WTC11 (cell line): ENCODE measurements at regions not wholly inside any gene's neighbourhood (a gene's known extent, or its start where the extent isn't known, plus 50 kb on each side); places are given as distances from the start of the nearest gene placed in this dataset.

Experiments used
- ATAC-seq: fragments of 200-7000 bp; cut with Tn5 transposase; 2 replicates; pipeline ENCODE4 v1.10.0; 2021; ENCODE audit warnings: mild to moderate bottlenecking, moderate library complexity
- CTCF ChIA-PET: fragments of 300-600 bp; sonication (Branson Sonifier 250); formaldehyde crosslinking; loops from one replicate; lab custom pipeline; 2021; ENCODE audit warnings: antibody characterized with exemption; lab: Charles Lee
- POLR2A ChIA-PET: fragments of 350-600 bp; sonication (Branson Sonifier 250); formaldehyde crosslinking; loops from one replicate; lab custom pipeline; 2021; ENCODE audit warnings: antibody characterized with exemption; lab: Charles Lee
- DNase-seq: peaks from one replicate; pipeline ENCODE4 v3.0.0; 2021; ENCODE audit warnings: low spot score
- H3K27ac Mint-ChIP-seq: 2 replicates; pipeline ENCODE4 v1.8.0; 2021; ENCODE audit warnings: mixed read lengths
- H3K27me3 Mint-ChIP-seq: 2 replicates; pipeline ENCODE4 v1.8.0; 2021; ENCODE audit warnings: low read depth, mild to moderate bottlenecking, moderate library complexity, mixed read lengths
- H3K36me3 Mint-ChIP-seq: 2 replicates; pipeline ENCODE4 v1.8.0; 2021; ENCODE audit warnings: mixed read lengths
- H3K4me1 Mint-ChIP-seq: 2 replicates; pipeline ENCODE4 v1.8.0; 2022; ENCODE audit warnings: mixed read lengths
- H3K4me3 Mint-ChIP-seq: 2 replicates; pipeline ENCODE4 v1.8.0; 2021; ENCODE audit warnings: mild to moderate bottlenecking, moderate library complexity, mixed read lengths
- H3K9me3 Mint-ChIP-seq: 2 replicates; pipeline ENCODE4 v1.8.0; 2021; ENCODE audit warnings: mixed read lengths
- AR ChIP-seq: fragments of 250-450 bp; sonication (Bioruptor Pico); IDR thresholded peaks from 2 replicates; pipeline ENCODE4 v1.9.0; 2021; ENCODE audit warnings: mild to moderate bottlenecking
- ATF1 ChIP-seq: sonication (generic); formaldehyde crosslinking; IDR thresholded peaks from 2 replicates; pipeline ENCODE4 v1.8.1; 2023; ENCODE audit warnings: mild to moderate bottlenecking, moderate library complexity, missing genetic modification reagents
- ATF6 ChIP-seq: sonication (generic); formaldehyde crosslinking; IDR thresholded peaks from 2 replicates; pipeline ENCODE4 v1.8.1; 2023; ENCODE audit warnings: mild to moderate bottlenecking, missing genetic modification reagents
- CDX4 ChIP-seq: fragments of 250-450 bp; sonication (Bioruptor Pico); IDR thresholded peaks from 2 replicates; pipeline ENCODE4 v1.9.0; 2021; ENCODE audit warnings: moderate library complexity, mild to moderate bottlenecking, inconsistent platforms, borderline replicate concordance
- E2F4 ChIP-seq: sonication (generic); formaldehyde crosslinking; IDR thresholded peaks from 2 replicates; pipeline ENCODE4 v1.8.1; 2022; ENCODE audit warnings: low read depth, mild to moderate bottlenecking, moderate library complexity, missing genetic modification reagents, borderline replicate concordance
- ETV6 ChIP-seq: sonication (generic); formaldehyde crosslinking; IDR thresholded peaks from 2 replicates; pipeline ENCODE4 v1.8.1; 2022; ENCODE audit warnings: mild to moderate bottlenecking, missing genetic modification reagents
- GRHL2 ChIP-seq: fragments of 250-450 bp; sonication (Bioruptor Pico); IDR thresholded peaks from 2 replicates; pipeline ENCODE4 v1.8.0; 2022; ENCODE audit warnings: mild to moderate bottlenecking, moderate library complexity; ENCODE audit not compliant: insufficient replicate concordance, severe bottlenecking
- GTF2I ChIP-seq: fragments of 250-450 bp; sonication (Bioruptor Pico); conservative IDR thresholded peaks from 2 replicates; pipeline ENCODE4 v1.4.0; 2021; ENCODE audit warnings: mild to moderate bottlenecking
- JAZF1 ChIP-seq: fragments of 250-450 bp; sonication (Bioruptor Pico); IDR thresholded peaks from 2 replicates; pipeline ENCODE4 v1.9.0; 2021; ENCODE audit warnings: moderate library complexity, mild to moderate bottlenecking, inconsistent platforms
- NFATC4 ChIP-seq: fragments of 250-450 bp; sonication (Bioruptor Pico); IDR thresholded peaks from 2 replicates; pipeline ENCODE4 v1.9.0; 2021; ENCODE audit warnings: mild to moderate bottlenecking
- PRRX2 ChIP-seq: fragments of 250-450 bp; sonication (Bioruptor Pico); IDR thresholded peaks from 2 replicates; pipeline ENCODE4 v1.8.0; 2021; ENCODE audit warnings: mild to moderate bottlenecking
- SMAD4 ChIP-seq: sonication (generic); formaldehyde crosslinking; IDR thresholded peaks from 2 replicates; pipeline ENCODE4 v1.8.0; 2022; ENCODE audit warnings: mild to moderate bottlenecking, missing genetic modification reagents
- SOX15 ChIP-seq: fragments of 250-450 bp; sonication (Bioruptor Pico); IDR thresholded peaks from 2 replicates; pipeline ENCODE4 v1.9.0; 2021; ENCODE audit warnings: mild to moderate bottlenecking
- TEAD1 ChIP-seq: sonication (generic); formaldehyde crosslinking; IDR thresholded peaks from 2 replicates; pipeline ENCODE4 v1.8.0; 2022; ENCODE audit warnings: mild to moderate bottlenecking, missing genetic modification reagents
- TEAD4 ChIP-seq: sonication (generic); formaldehyde crosslinking; IDR thresholded peaks from 2 replicates; pipeline ENCODE4 v1.8.0; 2022; ENCODE audit warnings: mild to moderate bottlenecking, missing genetic modification reagents
- USF1 ChIP-seq: sonication (generic); formaldehyde crosslinking; IDR thresholded peaks from 2 replicates; pipeline ENCODE4 v1.8.0; 2022; ENCODE audit warnings: mild to moderate bottlenecking, missing genetic modification reagents
- ZNF138 ChIP-seq: sonication (generic); formaldehyde crosslinking; conservative IDR thresholded peaks from 2 replicates; pipeline ENCODE4 v1.8.1; 2022; ENCODE audit warnings: mild to moderate bottlenecking, moderate library complexity, missing genetic modification reagents
- ZNF232 ChIP-seq: sonication (generic); formaldehyde crosslinking; IDR thresholded peaks from 2 replicates; pipeline ENCODE4 v1.8.0; 2022; ENCODE audit warnings: mild to moderate bottlenecking, missing genetic modification reagents
- ZNF416 ChIP-seq: fragments of 250-450 bp; sonication (Bioruptor Pico); IDR thresholded peaks from 2 replicates; pipeline ENCODE4 v1.9.0; 2021; ENCODE audit warnings: mild to moderate bottlenecking, inconsistent platforms
- ZNF532 ChIP-seq: fragments of 250-450 bp; sonication (Bioruptor Pico); IDR thresholded peaks from 2 replicates; pipeline ENCODE4 v1.9.0; 2021; ENCODE audit warnings: mild to moderate bottlenecking, borderline replicate concordance

- H3K27ac Mint-ChIP-seq = no peak overlapping the region
- ChIA-PET CTCF (no interaction called here), POLR2A (no interaction called here)
- H3K9me3 Mint-ChIP-seq = peaks cover 30% of the 10 kb centered on the region
- TF ChIP-seq ZNF532 (CRISPR knock-in tag) (no peak), GRHL2 (CRISPR knock-in tag) (no peak), ETV6 (CRISPR knock-in tag) (no peak), SMAD4 (CRISPR knock-in tag) (no peak), SOX15 (no peak), NFATC4 (CRISPR knock-in tag) (no peak), E2F4 (CRISPR knock-in tag) (no peak), GTF2I (CRISPR knock-in tag) (no peak), ZNF416 (CRISPR knock-in tag) (no peak), PRRX2 (CRISPR knock-in tag) (no peak), ZNF138 (CRISPR knock-in tag) (no peak), ZNF232 (CRISPR knock-in tag) (no peak), JAZF1 (no peak), TEAD1 (no peak), AR (CRISPR knock-in tag) (no peak), ATF1 (CRISPR knock-in tag) (no peak), CDX4 (no peak), ATF6 (CRISPR knock-in tag) (no peak), TEAD4 (CRISPR knock-in tag) (no peak), USF1 (no peak)
- no peak for ATAC-seq
- H3K4me1 Mint-ChIP-seq = no peaks in the 10 kb centered on the region
- H3K4me3 Mint-ChIP-seq = no peak overlapping the region
- H3K36me3 Mint-ChIP-seq = peaks cover 6% of the 10 kb centered on the region
- DNase-seq = no peak
- peaks cover 1% of the 10 kb centered on the region; the same call in 1 of the 2 replicates for H3K27me3 Mint-ChIP-seq
Observed at GRCh38 chr13:69495096-69495495, 612.5 kb upstream of the ATXN8OS start.
